GM18498 (cell line): ENCODE measurements at regions not wholly inside any gene's neighbourhood (a gene's known extent, or its start where the extent isn't known, plus 50 kb on each side); places are given as distances from the start of the nearest gene placed in this dataset.

Source experiments
- ATAC-seq: cut with Tn5 transposase; IDR thresholded peaks from one replicate; pipeline ENCODE4 v1.9.1; 2021; ENCODE audit warnings: mild to moderate bottlenecking, moderate library complexity; ENCODE audit not compliant: unreplicated experiment

DNA sequence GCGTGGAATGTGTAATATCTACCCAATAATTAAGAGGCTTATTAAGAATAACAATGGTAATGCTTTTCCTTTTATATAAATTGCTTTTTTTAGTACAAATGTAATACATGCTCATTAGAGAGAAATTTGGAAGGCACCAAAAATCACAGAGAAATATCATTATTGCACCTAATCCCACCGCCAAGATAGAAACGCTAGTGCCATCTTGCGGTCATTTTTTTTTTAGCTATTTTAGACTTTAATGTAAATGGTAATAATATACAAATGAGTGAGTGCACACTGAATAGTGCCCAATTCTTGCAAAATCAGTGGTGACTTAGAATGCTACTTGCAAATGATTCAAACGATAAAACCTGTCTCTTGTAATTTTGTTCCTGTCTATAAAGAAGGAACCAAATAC, 576.8 kb upstream of the TMEM132C start:
- ATAC-seq: no peak

DNA sequence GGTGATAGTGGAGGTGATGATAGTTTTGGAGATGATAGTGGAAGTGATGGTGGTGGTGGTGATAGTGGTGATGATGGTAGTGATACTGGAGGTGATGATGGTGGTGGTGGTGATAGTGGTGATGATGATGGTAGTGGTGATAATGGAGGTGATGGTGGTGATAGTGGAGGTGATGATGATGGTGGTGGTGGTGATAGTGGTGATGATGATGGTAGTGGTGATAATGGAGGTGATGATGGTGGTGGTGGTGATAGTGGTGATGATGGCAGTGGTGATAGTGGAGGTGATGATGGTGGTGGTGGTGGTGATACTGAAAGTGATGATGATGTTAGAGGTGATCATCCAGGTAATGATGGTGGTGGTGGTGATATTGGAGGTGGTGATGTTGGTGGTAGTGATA, 570.0 kb upstream of the TMEM132C start:
- ATAC-seq: no peak

- no peak for ATAC-seq
Observed at GRCh38 chr12:127703026-127703425, 563.9 kb upstream of the TMEM132C start.

GRCh38 chr12:127711108-127711507, 555.9 kb upstream of the TMEM132C start:
- no peak for ATAC-seq

GRCh38 chr12:127712561-127712960, 554.4 kb upstream of the TMEM132C start:
- ATAC-seq: no peak

GRCh38 chr12:127716166-127716565, 550.8 kb upstream of the TMEM132C start:
- no peak for ATAC-seq

DNA sequence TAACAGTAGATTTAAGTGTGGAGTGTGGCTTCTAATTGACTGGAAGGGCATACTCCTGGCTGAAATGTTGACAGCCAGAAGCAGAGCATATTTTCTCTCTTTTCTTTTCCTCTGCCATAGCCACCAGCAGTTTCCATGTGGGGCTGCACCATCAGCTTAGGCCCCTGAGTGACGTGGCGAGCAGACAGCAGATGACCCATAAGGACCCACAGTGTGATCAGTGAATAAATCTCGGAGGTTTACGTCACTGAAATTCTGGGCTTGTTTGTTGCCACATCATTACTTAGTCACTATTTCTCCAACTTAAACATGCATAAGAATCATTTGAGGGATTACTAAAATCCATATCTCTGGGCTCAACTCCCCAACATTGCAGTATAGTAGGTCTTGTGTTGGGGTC, 549.7 kb upstream of the TMEM132C start:
- ATAC-seq: no peak

GRCh38 chr12:127720334-127720733, 546.6 kb upstream of the TMEM132C start:
- no peak for ATAC-seq

- no peak for ATAC-seq
Observed at GRCh38 chr12:127722611-127723010, 544.4 kb upstream of the TMEM132C start.

DNA sequence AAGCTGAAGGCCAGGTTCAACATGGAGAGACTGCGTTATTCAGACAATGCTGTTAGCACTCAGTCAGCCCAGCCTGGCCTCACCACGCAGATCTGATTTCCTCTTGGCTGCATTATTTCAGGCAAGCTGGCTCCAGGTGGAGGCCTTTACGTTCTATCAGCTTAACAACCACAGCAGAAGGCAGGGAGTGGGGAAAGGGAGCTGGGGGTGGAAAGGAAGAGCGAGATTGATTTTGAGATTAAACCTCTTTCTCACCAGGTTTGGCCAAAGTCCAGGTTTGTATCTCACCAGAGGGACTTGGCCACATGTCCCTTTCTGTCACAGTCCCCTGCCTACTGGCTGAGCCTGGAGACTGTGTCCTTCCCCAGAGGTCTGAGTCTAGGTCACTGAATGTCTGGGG, 543.7 kb upstream of the TMEM132C start:
- no peak for ATAC-seq

DNA sequence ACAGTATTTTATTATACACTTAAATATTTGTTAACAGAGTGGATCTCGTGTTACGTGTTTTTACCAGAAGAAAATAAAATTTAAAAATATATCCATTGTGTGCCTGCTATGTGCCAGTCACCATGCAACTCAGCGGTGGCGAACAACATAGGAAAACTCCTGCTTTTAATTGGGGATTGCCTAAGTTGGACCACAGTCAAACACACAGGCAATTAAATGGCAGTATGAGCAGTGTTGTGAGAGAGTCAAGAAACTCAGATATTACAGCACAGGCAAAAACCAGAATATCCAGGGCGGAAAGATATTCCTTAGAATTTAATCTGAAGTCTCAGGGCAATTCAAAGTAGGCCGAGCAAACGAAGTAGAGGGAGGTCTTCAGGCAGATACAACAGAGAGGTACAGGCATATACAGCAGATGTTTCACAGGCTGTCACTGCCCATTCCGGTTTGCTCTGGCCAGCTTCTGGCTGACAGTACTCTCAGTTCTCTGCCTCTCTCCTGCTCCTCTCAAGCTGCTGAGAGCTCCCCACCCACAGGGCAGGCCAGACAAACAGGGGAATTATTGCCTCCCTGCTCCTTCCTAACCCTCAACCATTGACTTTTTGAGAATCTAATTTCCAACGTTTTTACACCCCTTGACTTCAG, 540.2 kb upstream of the TMEM132C start:
- ATAC-seq: no peak

- ATAC-seq: no peak
Observed at GRCh38 chr12:127728285-127728684, 538.7 kb upstream of the TMEM132C start.

- ATAC-seq: no peak
Observed at GRCh38 chr12:127728729-127729128, 538.2 kb upstream of the TMEM132C start.

GRCh38 chr12:127729381-127729780, 537.6 kb upstream of the TMEM132C start:
- no peak for ATAC-seq

- no peak for ATAC-seq
Observed at GRCh38 chr12:127731657-127732056, 535.3 kb upstream of the TMEM132C start.

GRCh38 chr12:127742231-127742630, 524.7 kb upstream of the TMEM132C start:
- ATAC-seq: no peak

- ATAC-seq: no peak
Observed at GRCh38 chr12:127745469-127746212, 521.3 kb upstream of the TMEM132C start.

DNA sequence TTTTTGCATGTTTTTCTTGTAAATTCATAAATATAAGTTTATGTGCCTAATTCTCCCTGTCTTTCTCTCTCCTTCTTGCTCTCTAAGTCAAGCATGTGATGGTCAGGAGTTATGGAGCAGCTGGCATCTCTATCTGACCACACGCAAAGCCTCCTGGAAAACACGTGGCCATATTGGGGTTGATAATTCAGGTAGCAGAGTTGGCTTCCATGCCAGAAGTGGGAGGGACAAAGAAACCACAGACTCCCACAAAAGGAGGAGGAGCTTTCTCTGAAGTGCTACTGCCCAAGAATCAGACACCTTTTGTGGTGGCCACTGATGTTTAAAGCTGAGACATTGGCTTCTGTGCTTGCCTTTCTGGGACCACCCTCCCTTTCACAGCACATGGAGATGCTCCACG, 517.6 kb upstream of the TMEM132C start:
- no peak for ATAC-seq

- ATAC-seq: no peak
Observed at GRCh38 chr12:127750076-127750840, 516.7 kb upstream of the TMEM132C start.

DNA sequence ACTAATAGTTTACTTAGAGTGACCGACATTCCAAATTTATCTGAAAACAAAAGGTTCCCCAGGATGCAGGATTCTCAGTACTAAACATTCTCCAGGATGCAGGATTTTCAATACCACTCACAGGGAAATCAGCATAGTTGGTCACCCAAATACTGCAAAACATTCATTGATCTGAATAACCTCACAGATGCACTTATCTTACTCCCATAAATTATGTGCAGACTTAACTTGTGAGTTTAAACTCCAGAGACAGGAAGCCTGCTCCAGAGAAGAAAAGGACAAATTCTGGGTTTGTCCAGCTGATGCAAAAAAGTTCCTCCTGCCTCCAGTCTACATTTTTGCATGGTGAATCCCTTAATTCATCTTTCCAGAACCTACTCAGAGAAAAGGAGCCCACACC, 514.2 kb upstream of the TMEM132C start:
- ATAC-seq: no peak

GRCh38 chr12:127760357-127760756, 506.6 kb upstream of the TMEM132C start:
- ATAC-seq: no peak

DNA sequence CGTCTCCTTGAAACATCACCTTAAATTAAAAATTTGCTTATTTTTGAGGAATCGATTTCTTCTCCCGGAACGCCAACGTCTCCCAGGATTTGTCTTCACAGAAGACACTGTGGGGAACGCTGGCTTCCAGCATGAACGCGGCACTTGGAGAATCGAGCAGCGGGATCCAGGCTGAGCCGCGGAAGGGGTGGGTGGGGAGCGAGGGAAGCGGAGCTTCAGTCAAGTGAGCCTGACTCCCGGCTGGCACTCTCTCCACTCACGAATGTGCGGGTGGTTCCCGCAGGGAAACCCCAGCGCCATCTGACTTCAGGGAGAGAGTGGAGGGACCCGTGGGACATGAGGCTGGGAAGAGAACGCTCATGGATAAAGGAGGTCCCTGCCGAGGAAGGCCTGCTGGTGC, 506.0 kb upstream of the TMEM132C start:
- ATAC-seq: no peak
